ENCODE measurements at regions not wholly inside any gene's neighbourhood (a gene's known extent, or its start where the extent isn't known, plus 50 kb on each side); places are given as distances from the start of the nearest gene placed in this dataset.
"Not testable (repeated sequence)": the region's sequence is repeated elsewhere in the genome, so short reads cannot be mapped to it uniquely, and the experiment has no call there.

- H3K4me1 ChIP-seq, H3K9me3 ChIP-seq: not testable (repeated sequence)
Measured at GRCh38 chr16:16754992-16755667, 376.2 kb downstream of the NPIPA7 start.

GRCh38 chr16:16763449-16763848, 384.5 kb downstream of the NPIPA7 start:
- H3K9me3 ChIP-seq: no peaks in the 10 kb centered on the region
- H4K20me1 ChIP-seq: no peaks in the 10 kb centered on the region
- no peaks in the 10 kb centered on the region for H3K36me3 ChIP-seq
- no peak for TF ChIP-seq Cebpa-rat (IDR thresholded peaks at IDR 0.05)
- H3K9ac ChIP-seq: no peak overlapping the region
- no peak overlapping the region for H3K27ac ChIP-seq
- no peaks in the 10 kb centered on the region for H3K27me3 ChIP-seq
- no peak overlapping the region for H3K4me2 ChIP-seq
- H3K4me3 ChIP-seq: no peak overlapping the region
- H3K4me1 ChIP-seq: no peaks in the 10 kb centered on the region

More at GRCh38 chr16:16754992-16755667, 376.2 kb downstream of the NPIPA7 start:
- not testable (repeated sequence) for H3K9ac ChIP-seq, H3K4me3 ChIP-seq, H3K4me2 ChIP-seq, H3K27ac ChIP-seq, H3K36me3 ChIP-seq, H4K20me1 ChIP-seq, H3K27me3 ChIP-seq

GRCh38 chr16:16770717-16771116, 391.8 kb downstream of the NPIPA7 start:
- not testable (repeated sequence) for H3K4me1 ChIP-seq, H4K20me1 ChIP-seq, H3K9ac ChIP-seq, H3K4me3 ChIP-seq, H3K27ac ChIP-seq, H3K36me3 ChIP-seq, H3K4me2 ChIP-seq, H3K27me3 ChIP-seq, H3K9me3 ChIP-seq

- Histone ChIP-seq H3K4me1 (no peaks in the 10 kb centered on the region), H4K20me1 (no peaks in the 10 kb centered on the region), H3K27ac (no peak overlapping the region), H3K27me3 (no peaks in the 10 kb centered on the region), H3K9ac (no peak overlapping the region), H3K36me3 (no peaks in the 10 kb centered on the region), H3K4me3 (no peak overlapping the region), H3K4me2 (no peak overlapping the region), H3K9me3 (no peaks in the 10 kb centered on the region)
- TF ChIP-seq Cebpa-rat (IDR thresholded peaks at IDR 0.05): no peak
Measured at GRCh38 chr16:16774389-16774788, 395.4 kb downstream of the NPIPA7 start.

GRCh38 chr16:16778332-16778731, 399.4 kb downstream of the NPIPA7 start:
- Histone ChIP-seq H3K9ac (no peak overlapping the region), H3K36me3 (no peaks in the 10 kb centered on the region), H3K9me3 (no peaks in the 10 kb centered on the region), H3K4me2 (no peak overlapping the region), H3K27me3 (no peaks in the 10 kb centered on the region), H3K4me1 (no peaks in the 10 kb centered on the region), H4K20me1 (no peaks in the 10 kb centered on the region), H3K27ac (no peak overlapping the region), H3K4me3 (no peak overlapping the region)
- no peak for TF ChIP-seq Cebpa-rat (IDR thresholded peaks at IDR 0.05)

GRCh38 chr16:16780588-16780987, 401.6 kb downstream of the NPIPA7 start:
- Histone ChIP-seq H4K20me1 (no peaks in the 10 kb centered on the region), H3K27ac (no peak overlapping the region), H3K9me3 (no peaks in the 10 kb centered on the region), H3K4me2 (no peak overlapping the region), H3K4me3 (no peak overlapping the region), H3K4me1 (no peaks in the 10 kb centered on the region), H3K36me3 (no peaks in the 10 kb centered on the region), H3K27me3 (no peaks in the 10 kb centered on the region), H3K9ac (no peak overlapping the region)
- TF ChIP-seq Cebpa-rat (IDR thresholded peaks at IDR 0.05): no peak

GRCh38 chr16:16782153-16782552, 403.2 kb downstream of the NPIPA7 start:
- H3K4me2 ChIP-seq: no peak overlapping the region
- H3K4me3 ChIP-seq: no peak overlapping the region
- no peak overlapping the region for H3K27ac ChIP-seq
- H3K36me3 ChIP-seq: no peaks in the 10 kb centered on the region
- H4K20me1 ChIP-seq: no peaks in the 10 kb centered on the region
- no peak overlapping the region for H3K9ac ChIP-seq
- H3K4me1 ChIP-seq: no peaks in the 10 kb centered on the region
- H3K27me3 ChIP-seq: no peaks in the 10 kb centered on the region
- no peak for TF ChIP-seq Cebpa-rat (IDR thresholded peaks at IDR 0.05)
- H3K9me3 ChIP-seq: no peaks in the 10 kb centered on the region

- TF ChIP-seq Cebpa-rat (IDR thresholded peaks at IDR 0.05): no peak
Measured at GRCh38 chr16:16788004-16788403, 409.1 kb downstream of the NPIPA7 start.

GRCh38 chr16:16790597-16790996, 411.7 kb downstream of the NPIPA7 start:
- Histone ChIP-seq H3K4me2 (no peak overlapping the region), H3K36me3 (no peaks in the 10 kb centered on the region), H3K27me3 (no peaks in the 10 kb centered on the region), H3K9ac (no peak overlapping the region), H4K20me1 (no peaks in the 10 kb centered on the region), H3K4me1 (no peaks in the 10 kb centered on the region), H3K9me3 (peaks cover 6% of the 10 kb centered on the region), H3K27ac (no peak overlapping the region), H3K4me3 (no peak overlapping the region)
- no peak for TF ChIP-seq Cebpa-rat (IDR thresholded peaks at IDR 0.05)

More at GRCh38 chr16:16788004-16788403, 409.1 kb downstream of the NPIPA7 start:
- Histone ChIP-seq H3K9ac (no peak overlapping the region), H4K20me1 (no peaks in the 10 kb centered on the region), H3K27ac (no peak overlapping the region), H3K9me3 (peaks cover 6% of the 10 kb centered on the region), H3K4me1 (no peaks in the 10 kb centered on the region), H3K4me3 (no peak overlapping the region), H3K4me2 (no peak overlapping the region), H3K27me3 (no peaks in the 10 kb centered on the region), H3K36me3 (no peaks in the 10 kb centered on the region)

- H3K4me3 ChIP-seq: no peak overlapping the region
- no peak overlapping the region for H3K27ac ChIP-seq
- no peak overlapping the region for H3K9ac ChIP-seq
- H4K20me1 ChIP-seq: no peaks in the 10 kb centered on the region
- no peak overlapping the region for H3K4me2 ChIP-seq
- no peaks in the 10 kb centered on the region for H3K27me3 ChIP-seq
- H3K9me3 ChIP-seq: peaks cover 6% of the 10 kb centered on the region
- H3K4me1 ChIP-seq: no peaks in the 10 kb centered on the region
- H3K36me3 ChIP-seq: no peaks in the 10 kb centered on the region
- no peak for TF ChIP-seq Cebpa-rat (IDR thresholded peaks at IDR 0.05)
Measured at GRCh38 chr16:16791051-16791450, 412.1 kb downstream of the NPIPA7 start.

- Histone ChIP-seq H3K27ac (no peak overlapping the region), H3K4me1 (no peaks in the 10 kb centered on the region), H3K9ac (no peak overlapping the region), H3K4me2 (no peak overlapping the region), H3K36me3 (no peaks in the 10 kb centered on the region), H3K9me3 (no peaks in the 10 kb centered on the region), H3K27me3 (no peaks in the 10 kb centered on the region), H4K20me1 (no peaks in the 10 kb centered on the region), H3K4me3 (no peak overlapping the region)
- no peak for TF ChIP-seq Cebpa-rat (IDR thresholded peaks at IDR 0.05)
Measured at GRCh38 chr16:16797239-16797638, 418.3 kb downstream of the NPIPA7 start.
